Astrocyte of the cerebellum (primary cell): ENCODE measurements at regions not wholly inside any gene's neighbourhood (a gene's known extent, or its start where the extent isn't known, plus 50 kb on each side); places are given as distances from the start of the nearest gene placed in this dataset.

Experiments used
- DNase-seq: peaks from one replicate; pipeline ENCODE4 v3.0.0-alpha.2; 2011; ENCODE audit warnings: low read depth
- H3K4me3 ChIP-seq: 2 replicates; pipeline ENCODE4 v1.5.1; 2011; ENCODE audit warnings: mild to moderate bottlenecking, low read depth, low read length, moderate library complexity
- CTCF ChIP-seq: IDR thresholded peaks from 2 replicates; pipeline ENCODE4 v1.5.1; 2012; ENCODE audit warnings: low read length, low read depth, moderate library complexity, mild to moderate bottlenecking; ENCODE audit errors: missing control alignments
- in situ Hi-C: cut with HindIII; loops from 2 replicates; pipeline ENCODE4 v1.10.0; 2017; ENCODE audit warnings: low sequenced_read_pairs

GRCh38 chr2:191580581-191580980 is 97.4 kb upstream of the NABP1 start:
- H3K4me3 ChIP-seq, result no peak overlapping the region
- no peak for DNase-seq
- TF ChIP-seq CTCF, result no peak
- in situ Hi-C loops, result no loop called here

- no peak overlapping the region for H3K4me3 ChIP-seq
- no peak for DNase-seq
- in situ Hi-C loops, result no loop called here
Observed at GRCh38 chr2:191581003-191581402, 96.9 kb upstream of the NABP1 start.

GRCh38 chr2:191582355-191582754 is 95.6 kb upstream of the NABP1 start:
- in situ Hi-C loops, result no loop called here
- no peak for TF ChIP-seq CTCF
- DNase-seq, result no peak
- H3K4me3 ChIP-seq, result no peak overlapping the region

More at GRCh38 chr2:191581003-191581402, 96.9 kb upstream of the NABP1 start:
- no peak for TF ChIP-seq CTCF

DNA sequence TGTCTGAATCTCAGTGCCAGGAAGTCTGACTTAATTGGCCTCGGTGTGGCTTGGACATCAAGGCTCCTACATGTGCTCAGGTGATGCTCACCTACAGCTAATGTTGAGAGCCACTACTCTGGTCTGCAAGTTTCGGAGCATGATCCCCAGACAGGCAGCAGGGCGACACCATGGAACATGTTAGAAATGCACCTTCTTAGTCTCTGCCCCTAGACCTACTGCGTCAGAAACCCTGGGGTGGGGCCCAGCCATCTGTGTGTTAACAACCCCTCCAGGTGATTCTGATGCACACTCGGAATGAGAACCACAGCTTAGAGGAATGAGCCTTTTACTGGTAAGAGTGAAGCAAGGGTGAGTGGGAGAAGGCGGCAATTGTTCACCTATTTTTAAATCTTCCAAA is 86.9 kb upstream of the NABP1 start:
- no peak overlapping the region for H3K4me3 ChIP-seq
- TF ChIP-seq CTCF, result no peak
- in situ Hi-C loops, result no loop called here
- no peak for DNase-seq

GRCh38 chr2:191593622-191594385 is 84.1 kb upstream of the NABP1 start:
- in situ Hi-C loops, result no loop called here
- H3K4me3 ChIP-seq, result no peak overlapping the region
- no peak for TF ChIP-seq CTCF
- no peak for DNase-seq

- in situ Hi-C loops, result no loop called here
- H3K4me3 ChIP-seq, result no peak overlapping the region
- no peak for TF ChIP-seq CTCF
- no peak for DNase-seq
Observed at GRCh38 chr2:191597186-191597751, 80.7 kb upstream of the NABP1 start.
